ENCODE measurements at regions not wholly inside any gene's neighbourhood (a gene's known extent, or its start where the extent isn't known, plus 50 kb on each side); places are given as distances from the start of the nearest gene placed in this dataset.

DNA sequence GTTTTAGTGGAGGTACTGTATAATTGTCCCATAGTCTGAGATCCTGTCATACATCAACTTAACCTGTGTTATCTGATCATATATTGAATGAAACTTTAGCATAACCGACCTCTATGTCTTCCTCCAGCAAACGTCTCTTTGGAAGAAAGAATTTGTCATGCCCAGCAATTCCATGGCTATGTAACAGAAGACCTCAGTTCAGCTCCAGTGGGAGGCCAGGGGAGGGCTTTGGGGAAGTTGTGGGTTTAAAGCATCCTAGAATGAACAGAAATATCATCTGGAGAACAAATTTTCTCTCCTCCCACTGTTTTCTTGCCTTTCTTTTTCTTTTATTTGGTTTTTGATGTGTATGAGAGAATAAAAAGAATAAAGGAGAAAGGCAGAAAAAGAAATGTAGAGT, 164.5 kb downstream of the GAS1 start:
- H3K27me3 ChIP-seq (ENCODE audit: control insufficient read depth in 3 of 3, insufficient read depth in 3 of 3, low read length in 2 of 3) = peaks cover 0 to 3% (median 0%) of the 10 kb centered on the region in 3 donors
- H3K4me3 ChIP-seq = no peak overlapping the region
- 77 to 78% methylated on average over 2 of the region's 2 CpGs for WGBS, 2 donors
- ATAC-seq (ENCODE audit: insufficient read depth, low FRiP score) (no peak), DNase-seq (no peak)
- no peak overlapping the region for H3K9ac ChIP-seq (ENCODE audit: insufficient read depth in 1 of 2, low read length in 2 of 2)
- H3K36me3 ChIP-seq (ENCODE audit: control insufficient read depth in 4 of 4, insufficient read depth in 4 of 4, low read length in 4 of 4) = no peaks in the 10 kb centered on the region
- peaks cover 0 to 3% (median 0%) of the 10 kb centered on the region in 4 donors for H3K9me3 ChIP-seq (ENCODE audit: control insufficient read depth in 4 of 4, insufficient read depth in 3 of 4, low read length in 3 of 4)
- no peak overlapping the region for H3K27ac ChIP-seq (ENCODE audit: low read depth in 1 of 2, low read length in 1 of 2)
- peaks cover 0 to 10% (median 0%) of the 10 kb centered on the region in 5 donors for H3K4me1 ChIP-seq (ENCODE audit: control insufficient read depth in 5 of 5, insufficient read depth in 5 of 5, low read length in 5 of 5)
- TF ChIP-seq, protein P1, sequence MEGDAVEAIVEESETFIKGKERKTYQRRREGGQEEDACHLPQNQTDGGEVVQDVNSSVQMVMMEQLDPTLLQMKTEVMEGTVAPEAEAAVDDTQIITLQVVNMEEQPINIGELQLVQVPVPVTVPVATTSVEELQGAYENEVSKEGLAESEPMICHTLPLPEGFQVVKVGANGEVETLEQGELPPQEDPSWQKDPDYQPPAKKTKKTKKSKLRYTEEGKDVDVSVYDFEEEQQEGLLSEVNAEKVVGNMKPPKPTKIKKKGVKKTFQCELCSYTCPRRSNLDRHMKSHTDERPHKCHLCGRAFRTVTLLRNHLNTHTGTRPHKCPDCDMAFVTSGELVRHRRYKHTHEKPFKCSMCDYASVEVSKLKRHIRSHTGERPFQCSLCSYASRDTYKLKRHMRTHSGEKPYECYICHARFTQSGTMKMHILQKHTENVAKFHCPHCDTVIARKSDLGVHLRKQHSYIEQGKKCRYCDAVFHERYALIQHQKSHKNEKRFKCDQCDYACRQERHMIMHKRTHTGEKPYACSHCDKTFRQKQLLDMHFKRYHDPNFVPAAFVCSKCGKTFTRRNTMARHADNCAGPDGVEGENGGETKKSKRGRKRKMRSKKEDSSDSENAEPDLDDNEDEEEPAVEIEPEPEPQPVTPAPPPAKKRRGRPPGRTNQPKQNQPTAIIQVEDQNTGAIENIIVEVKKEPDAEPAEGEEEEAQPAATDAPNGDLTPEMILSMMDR (IDR thresholded peaks at IDR 0.05; ENCODE audit: control extremely low read depth, extremely low read depth) = no peak

DNA sequence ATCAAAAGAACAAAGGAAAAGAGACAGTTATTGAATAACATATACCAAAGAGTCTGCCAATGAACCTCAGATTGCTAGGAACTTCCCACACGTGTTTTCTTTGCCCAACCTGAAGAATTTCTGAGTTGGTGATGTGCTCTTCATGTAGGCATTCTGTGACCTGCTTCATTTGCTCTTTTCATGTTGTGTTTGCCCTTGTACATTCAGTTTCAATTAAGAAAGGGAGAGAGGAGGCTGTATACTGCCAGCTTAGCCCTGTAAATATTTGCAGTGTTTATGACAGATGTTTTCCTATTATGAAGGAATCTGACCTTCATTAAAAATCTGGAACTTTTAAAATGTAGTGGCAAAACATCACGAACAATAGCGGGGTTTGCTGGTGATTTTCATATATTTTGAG, 168.5 kb downstream of the GAS1 start:
- WGBS, 2 donors = 72 to 81% methylated on average over 3 of the region's 3 CpGs
- Histone ChIP-seq H3K9ac (ENCODE audit: insufficient read depth in 1 of 2, low read length in 2 of 2) (no peak overlapping the region), H3K36me3 (ENCODE audit: control insufficient read depth in 4 of 4, insufficient read depth in 4 of 4, low read length in 4 of 4) (no peaks in the 10 kb centered on the region), H3K27me3 (ENCODE audit: control insufficient read depth in 3 of 3, insufficient read depth in 3 of 3, low read length in 2 of 3) (no peaks in the 10 kb centered on the region), H3K4me1 (ENCODE audit: control insufficient read depth in 5 of 5, insufficient read depth in 5 of 5, low read length in 5 of 5) (no peaks in the 10 kb centered on the region), H3K4me3 (no peak overlapping the region), H3K9me3 (ENCODE audit: control insufficient read depth in 4 of 4, insufficient read depth in 3 of 4, low read length in 3 of 4) (peaks cover 0 to 3% (median 0%) of the 10 kb centered on the region in 4 donors), H3K27ac (ENCODE audit: low read depth in 1 of 2, low read length in 1 of 2) (no peak overlapping the region)
- no peak for DNase-seq
- TF ChIP-seq, protein P1 (IDR thresholded peaks at IDR 0.05; ENCODE audit: control extremely low read depth, extremely low read depth) = no peak
- ATAC-seq (ENCODE audit: insufficient read depth, low FRiP score) = no peak

DNA sequence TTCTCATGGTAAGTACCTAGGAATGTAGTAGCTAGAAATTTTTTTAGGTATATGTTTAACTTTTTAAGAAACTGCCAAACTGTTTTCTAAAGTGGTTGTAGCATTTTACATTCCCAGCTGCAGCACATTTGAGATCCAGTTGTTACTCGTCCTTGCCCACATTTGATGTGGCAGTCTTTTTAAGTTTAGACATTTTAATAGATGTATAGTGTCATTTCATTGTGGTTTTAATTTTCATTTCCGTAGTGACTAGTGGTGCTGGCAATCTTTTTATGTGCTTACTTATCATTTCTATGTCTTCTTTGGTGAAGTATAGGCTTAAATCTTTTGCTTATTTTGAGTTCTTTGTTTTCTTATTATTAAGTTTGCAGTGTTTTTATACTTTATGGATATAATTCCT, 171.6 kb downstream of the GAS1 start:
- Histone ChIP-seq H3K4me1 (ENCODE audit: control insufficient read depth in 5 of 5, insufficient read depth in 5 of 5, low read length in 5 of 5) (no peaks in the 10 kb centered on the region), H3K27ac (ENCODE audit: low read depth in 1 of 2, low read length in 1 of 2) (no peak overlapping the region), H3K4me3 (no peak overlapping the region), H3K9me3 (ENCODE audit: control insufficient read depth in 4 of 4, insufficient read depth in 3 of 4, low read length in 3 of 4) (peaks cover 0 to 1% (median 0%) of the 10 kb centered on the region in 4 donors), H3K36me3 (ENCODE audit: control insufficient read depth in 4 of 4, insufficient read depth in 4 of 4, low read length in 4 of 4) (no peaks in the 10 kb centered on the region), H3K9ac (ENCODE audit: insufficient read depth in 1 of 2, low read length in 2 of 2) (no peak overlapping the region), H3K27me3 (ENCODE audit: control insufficient read depth in 3 of 3, insufficient read depth in 3 of 3, low read length in 2 of 3) (peaks cover 0 to 5% (median 3%) of the 10 kb centered on the region in 3 donors)
- no peak for DNase-seq
- 78 to 81% methylated on average over 2 of the region's 2 CpGs for WGBS, 2 donors
- no peak for ATAC-seq (ENCODE audit: insufficient read depth, low FRiP score)
- TF ChIP-seq, protein P1 (IDR thresholded peaks at IDR 0.05; ENCODE audit: control extremely low read depth, extremely low read depth) = no peak

DNA sequence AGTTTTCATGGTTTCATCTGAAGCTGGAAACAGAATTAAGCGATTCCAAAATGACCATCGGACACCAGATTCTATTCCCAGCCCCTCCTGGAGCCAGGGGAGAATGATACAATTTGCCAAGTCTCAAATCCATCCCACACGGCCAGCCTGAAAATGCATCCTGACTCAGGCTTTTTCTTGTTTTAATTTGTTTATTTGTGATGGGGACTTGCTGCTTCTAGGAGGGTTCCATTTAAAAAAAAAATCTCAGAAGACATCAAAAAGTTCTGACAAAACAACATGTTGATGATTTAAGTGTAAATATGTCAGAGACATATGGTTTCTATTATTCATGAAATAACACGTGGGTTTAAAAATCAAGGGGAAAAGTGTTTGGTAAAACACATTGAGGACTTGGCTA, 173.2 kb downstream of the GAS1 start:
- H3K4me3 ChIP-seq = no peak overlapping the region
- DNase-seq = peak in 1 of 3 donors; percentile 19
- no peak overlapping the region for H3K27ac ChIP-seq (ENCODE audit: low read depth in 1 of 2, low read length in 1 of 2)
- no peak overlapping the region for H3K9ac ChIP-seq (ENCODE audit: insufficient read depth in 1 of 2, low read length in 2 of 2)
- TF ChIP-seq, protein P1 (IDR thresholded peaks at IDR 0.05; ENCODE audit: control extremely low read depth, extremely low read depth) = no peak
- peaks cover 0 to 1% (median 0%) of the 10 kb centered on the region in 4 donors for H3K9me3 ChIP-seq (ENCODE audit: control insufficient read depth in 4 of 4, insufficient read depth in 3 of 4, low read length in 3 of 4)
- no peak for ATAC-seq (ENCODE audit: insufficient read depth, low FRiP score)
- H3K27me3 ChIP-seq (ENCODE audit: control insufficient read depth in 3 of 3, insufficient read depth in 3 of 3, low read length in 2 of 3) = peaks cover 0 to 5% (median 3%) of the 10 kb centered on the region in 3 donors
- no peaks in the 10 kb centered on the region for H3K4me1 ChIP-seq (ENCODE audit: control insufficient read depth in 5 of 5, insufficient read depth in 5 of 5, low read length in 5 of 5)
- WGBS, 2 donors = 68 to 71% methylated on average over 4 of the region's 4 CpGs
- H3K36me3 ChIP-seq (ENCODE audit: control insufficient read depth in 4 of 4, insufficient read depth in 4 of 4, low read length in 4 of 4) = no peaks in the 10 kb centered on the region

Data from lung (tissue), 11 donors.